ENCODE measurements at regions not wholly inside any gene's neighbourhood (a gene's known extent, or its start where the extent isn't known, plus 50 kb on each side); places are given as distances from the start of the nearest gene placed in this dataset.

DNA sequence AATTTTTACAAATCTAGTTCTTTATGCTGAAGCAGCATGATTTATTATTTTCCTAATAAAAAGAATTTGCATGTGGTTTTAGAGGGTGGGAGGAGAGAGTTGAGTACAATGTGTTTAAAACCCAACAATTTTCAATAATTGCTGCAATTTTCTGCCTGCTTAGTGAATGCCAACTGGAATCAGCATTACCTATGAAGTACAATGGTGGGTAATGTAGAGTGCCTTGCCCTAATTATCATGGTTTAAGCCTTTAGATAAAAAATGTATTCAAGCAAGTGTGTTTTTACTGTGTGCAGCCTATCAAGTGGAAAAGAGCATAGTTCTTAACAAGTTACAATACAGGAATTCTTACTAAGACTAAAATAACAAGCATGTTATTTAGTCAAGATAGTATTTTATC is 77.9 kb upstream of the ANKRD50 start:
- H2AFZ ChIP-seq (ENCODE audit: low read length): no peak overlapping the region
- no peak overlapping the region for H3K4ac ChIP-seq (replicated peaks; ENCODE audit: insufficient read length, low read depth, low read length)
- H3K9me3 ChIP-seq (ENCODE audit: insufficient read depth in 2 of 2, low read depth in 1 of 2, low read length in 1 of 2): no peaks in the 10 kb centered on the region
- H3K4me3 ChIP-seq (ENCODE audit: extremely low read depth in 1 of 4, insufficient read depth in 2 of 4, low read depth in 3 of 4, low read length in 4 of 4): no peak overlapping the region
- H3K23ac ChIP-seq (ENCODE audit: insufficient read length): no peak overlapping the region
- no peak for TF ChIP-seq GABPA (IDR thresholded peaks at IDR 0.05; ENCODE audit: borderline replicate concordance, insufficient read depth, low read length)
- no peak for TF ChIP-seq FOSL1 (IDR thresholded peaks at IDR 0.05; ENCODE audit: insufficient read depth, low read depth, low read length)
- TF ChIP-seq, protein P1, sequence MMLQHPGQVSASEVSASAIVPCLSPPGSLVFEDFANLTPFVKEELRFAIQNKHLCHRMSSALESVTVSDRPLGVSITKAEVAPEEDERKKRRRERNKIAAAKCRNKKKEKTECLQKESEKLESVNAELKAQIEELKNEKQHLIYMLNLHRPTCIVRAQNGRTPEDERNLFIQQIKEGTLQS (IDR thresholded peaks at IDR 0.05; ENCODE audit: insufficient read depth, low read depth, low read length): no peak
- TF ChIP-seq CTBP2 (IDR thresholded peaks at IDR 0.05; ENCODE audit: borderline replicate concordance, insufficient read depth, insufficient read length, low read length): no peak
- TF ChIP-seq HDAC6 (IDR thresholded peaks at IDR 0.05; ENCODE audit: low read depth, low read length): no peak
- no peak for TF ChIP-seq HDAC2 (IDR thresholded peaks at IDR 0.05; ENCODE audit: borderline replicate concordance in 1 of 2, low read depth in 2 of 2, low read length in 2 of 2)
- no peak for TF ChIP-seq CREB1 (IDR thresholded peaks at IDR 0.05)
- TF ChIP-seq, protein P2, sequence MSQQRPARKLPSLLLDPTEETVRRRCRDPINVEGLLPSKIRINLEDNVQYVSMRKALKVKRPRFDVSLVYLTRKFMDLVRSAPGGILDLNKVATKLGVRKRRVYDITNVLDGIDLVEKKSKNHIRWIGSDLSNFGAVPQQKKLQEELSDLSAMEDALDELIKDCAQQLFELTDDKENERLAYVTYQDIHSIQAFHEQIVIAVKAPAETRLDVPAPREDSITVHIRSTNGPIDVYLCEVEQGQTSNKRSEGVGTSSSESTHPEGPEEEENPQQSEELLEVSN (IDR thresholded peaks at IDR 0.05): no peak
- no peak for TF ChIP-seq BCL11A (IDR thresholded peaks at IDR 0.05; ENCODE audit: low read depth in 2 of 2, low read length in 2 of 2)
- TF ChIP-seq, protein P3, sequence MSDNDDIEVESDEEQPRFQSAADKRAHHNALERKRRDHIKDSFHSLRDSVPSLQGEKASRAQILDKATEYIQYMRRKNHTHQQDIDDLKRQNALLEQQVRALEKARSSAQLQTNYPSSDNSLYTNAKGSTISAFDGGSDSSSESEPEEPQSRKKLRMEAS (IDR thresholded peaks at IDR 0.05): no peak
- TF ChIP-seq NANOG (IDR thresholded peaks at IDR 0.05; ENCODE audit: insufficient read depth, low read depth, low read length, poor library complexity, severe bottlenecking): no peak
- no peak overlapping the region for H3K9ac ChIP-seq (replicated peaks in 1 of 4; ENCODE audit: extremely low read depth in 1 of 4, low read depth in 3 of 4, low read length in 3 of 4)
- no peak overlapping the region for H4K8ac ChIP-seq (ENCODE audit: extremely low read depth, insufficient read depth, low read length)
- H3K27ac ChIP-seq (ENCODE audit: low read depth, low read length): no peak overlapping the region
- no peak for FAIRE-seq
- H3K4me2 ChIP-seq (ENCODE audit: insufficient read depth in 1 of 2, low read depth in 2 of 2, low read length in 2 of 2): no peak overlapping the region
- no peak overlapping the region for H3K14ac ChIP-seq (ENCODE audit: insufficient read length)
- no peaks in the 10 kb centered on the region for H3K79me1 ChIP-seq (ENCODE audit: low read depth, low read length)
- H3K27me3 ChIP-seq (replicated peaks in 1 of 4; ENCODE audit: control insufficient read depth in 3 of 4, extremely low read depth in 1 of 4, insufficient read depth in 3 of 4, low read length in 3 of 4): no peaks in the 10 kb centered on the region
- H3K79me2 ChIP-seq (ENCODE audit: control insufficient read depth in 1 of 2, insufficient read depth in 2 of 2, low read length in 2 of 2): no peaks in the 10 kb centered on the region
- H4K91ac ChIP-seq (replicated peaks; ENCODE audit: insufficient read length, low read length): no peak overlapping the region
- H4K5ac ChIP-seq (ENCODE audit: insufficient read length, low read depth, low read length): no peak overlapping the region
- no peak overlapping the region for H3K18ac ChIP-seq (ENCODE audit: extremely low read depth, low read length)
- H2BK5ac ChIP-seq (ENCODE audit: low read depth, low read length): no peak overlapping the region
- no peak overlapping the region for H2AK5ac ChIP-seq (ENCODE audit: low read depth, low read length)
- no peak for DNase-seq (ENCODE audit: low read depth in 1 of 2, low spot score in 2 of 2)
- H3K23me2 ChIP-seq (ENCODE audit: low read depth, low read length): no peaks in the 10 kb centered on the region
- CTCF ChIA-PET (ENCODE audit: partially characterized antibody): no interaction called here
- no peaks in the 10 kb centered on the region for H3K36me3 ChIP-seq (ENCODE audit: control insufficient read depth in 2 of 4, insufficient read depth in 4 of 4, low read length in 3 of 4)
- no peak overlapping the region for H2BK15ac ChIP-seq (ENCODE audit: low read length)
- POLR2A ChIA-PET (ENCODE audit: partially characterized antibody): no interaction called here
- no peaks in the 10 kb centered on the region for H4K20me1 ChIP-seq (replicated peaks in 1 of 2; ENCODE audit: control insufficient read depth in 1 of 2, insufficient read depth in 2 of 2, low read length in 2 of 2)
- H2BK20ac ChIP-seq (ENCODE audit: low read length): no peak overlapping the region
- no peaks in the 10 kb centered on the region for H3K4me1 ChIP-seq (replicated peaks in 1 of 4; ENCODE audit: control insufficient read depth in 3 of 4, insufficient read depth in 4 of 4, low read length in 3 of 4)
- no peak overlapping the region for H2BK120ac ChIP-seq (replicated peaks; ENCODE audit: low read depth, low read length)
- H3K56ac ChIP-seq (replicated peaks; ENCODE audit: insufficient read length, low read depth, low read length): no peak overlapping the region
- H2BK12ac ChIP-seq (ENCODE audit: low read depth, low read length): no peak overlapping the region

Data from H1 (cell line).